A549 (cell line): ENCODE measurements at regions not wholly inside any gene's neighbourhood (a gene's known extent, or its start where the extent isn't known, plus 50 kb on each side); places are given as distances from the start of the nearest gene placed in this dataset.
"Not testable (repeated sequence)": the region's sequence is repeated elsewhere in the genome, so short reads cannot be mapped to it uniquely, and the experiment has no call there.

Source experiments
- ATAC-seq, 2 experiments: fragments of 200-7000 bp in 1 of 2; fragments of >200 bp in 1 of 2; cut with Nextera tagmentation in 1 of 2; cut with Tn5 transposase in 1 of 2; 3 replicates each; pipeline versions ENCODE4 v1.8.0 to v1.9.1; 2018 to 2020; ENCODE audit warnings: mild to moderate bottlenecking in 1 of 2, moderate library complexity in 1 of 2
- CTCF ChIA-PET: fragments of 300-600 bp; sonication (Branson Sonifier 250); formaldehyde crosslinking; extraction: SDS; loops from one replicate; lab custom pipeline; 2021; ENCODE audit warnings: antibody characterized with exemption, inconsistent platforms; lab: Yijun Ruan, JAX
- POLR2A ChIA-PET: fragments of 350-600 bp; formaldehyde crosslinking; extraction: SDS; loops from one replicate; lab custom pipeline; 2021; ENCODE audit warnings: antibody characterized with exemption, inconsistent platforms; lab: Yijun Ruan, JAX
- DNase-seq, 2 experiments: peaks; one replicate each; pipeline versions ENCODE4 v3.0.0 to v3.0.0-alpha.2; 2011 to 2016; ENCODE audit warnings: low read depth in 1 of 2, low spot score in 1 of 2
- FAIRE-seq: peaks from 2 replicates; lab custom pipeline; 2011; peaks lifted over from hg19 to GRCh38; lab: Jason Lieb, UNC
- H3K27ac ChIP-seq, 2 experiments: fragments of >200 bp; sonication (Bioruptor Twin); formaldehyde crosslinking; 3 replicates each; pipeline ENCODE4 v1.5.1; 2016 to 2017
- H3K4me1 ChIP-seq: fragments of >200 bp; sonication (Bioruptor Twin); formaldehyde crosslinking; 3 replicates; pipeline ENCODE4 v1.6.1; 2016
- H3K4me2 ChIP-seq: fragments of >200 bp; sonication (Bioruptor Twin); formaldehyde crosslinking; 3 replicates; pipeline ENCODE4 v1.6.1; 2016
- H3K4me3 ChIP-seq: fragments of >200 bp; sonication (Bioruptor Twin); formaldehyde crosslinking; 3 replicates; pipeline ENCODE4 v1.5.1; 2016
- H3K9me3 ChIP-seq: fragments of >200 bp; sonication (Bioruptor Twin); formaldehyde crosslinking; 3 replicates; pipeline ENCODE4 v1.6.1; 2016
- BCL3 ChIP-seq: fragments of >200 bp; sonication (Bioruptor Twin); formaldehyde crosslinking; IDR thresholded peaks from 3 replicates; pipeline ENCODE4 v1.6.1; 2016
- CHD2 ChIP-seq: fragments of 150-350 bp; IDR thresholded peaks from 2 replicates; pipeline ENCODE4 v1.6.1; 2014; ENCODE audit warnings: low read length; ENCODE audit not compliant: partially characterized antibody
- E2F6 ChIP-seq: IDR thresholded peaks from 2 replicates; pipeline ENCODE4 v1.6.1; 2012; ENCODE audit warnings: low read depth, borderline replicate concordance
- EHMT2 ChIP-seq: fragments of 200-600 bp; sonication (generic); IDR thresholded peaks from 2 replicates; pipeline ENCODE4 v1.6.1; 2016; ENCODE audit warnings: antibody characterized with exemption, low read depth, mild to moderate bottlenecking, moderate library complexity
- ESRRA ChIP-seq: fragments of 150-350 bp; IDR thresholded peaks from 2 replicates; pipeline ENCODE4 v1.6.1; 2014; ENCODE audit warnings: mild to moderate bottlenecking, low read length, borderline replicate concordance
- FOXS1 ChIP-seq: fragments of 250-450 bp; sonication (Bioruptor Pico); IDR thresholded peaks from 2 replicates; pipeline ENCODE4 v1.5.0; 2020; ENCODE audit warnings: mild to moderate bottlenecking, moderate library complexity
- HEYL ChIP-seq: fragments of 250-450 bp; sonication (Bioruptor Pico); IDR thresholded peaks from 2 replicates; pipeline ENCODE4 v1.8.0; 2021; ENCODE audit warnings: mild to moderate bottlenecking, moderate library complexity
- HOXA7 ChIP-seq: fragments of 250-450 bp; sonication (Bioruptor Pico); IDR thresholded peaks from 2 replicates; pipeline ENCODE4 v1.5.0; 2020; ENCODE audit warnings: mild to moderate bottlenecking, moderate library complexity
- HOXB13 ChIP-seq: fragments of 250-450 bp; sonication (Bioruptor Pico); IDR thresholded peaks from 2 replicates; pipeline ENCODE4 v1.5.0; 2020; ENCODE audit warnings: low read depth, mild to moderate bottlenecking, moderate library complexity
- JUN ChIP-seq, 2 experiments: fragments of >200 bp; sonication (Bioruptor Twin); formaldehyde crosslinking; IDR thresholded peaks; 2 replicates in 1 of 2; 3 replicates in 1 of 2; pipeline ENCODE4 v1.6.1; 2016 to 2017
- KDM1A ChIP-seq: fragments of 200-600 bp; sonication (generic); IDR thresholded peaks from 2 replicates; pipeline ENCODE4 v1.6.1; 2016; ENCODE audit warnings: low read depth, mild to moderate bottlenecking
- MAFK ChIP-seq: fragments of 450-650 bp; IDR thresholded peaks from 2 replicates; pipeline ENCODE4 v1.6.1; 2014; ENCODE audit not compliant: partially characterized antibody
- MAX ChIP-seq: IDR thresholded peaks from 2 replicates; pipeline ENCODE4 v1.6.1; 2012
- MAZ ChIP-seq: fragments of 150-350 bp; IDR thresholded peaks from 2 replicates; pipeline ENCODE4 v1.6.1; 2014; ENCODE audit warnings: antibody characterized with exemption, low read depth, low read length, borderline replicate concordance
- NFE2L2 ChIP-seq: fragments of 150-350 bp; conservative IDR thresholded peaks from 2 replicates; pipeline ENCODE4 v1.6.1; 2014; ENCODE audit warnings: low read length
- PBX3 ChIP-seq: IDR thresholded peaks from 2 replicates; pipeline ENCODE4 v1.6.1; 2012
- POLR2A ChIP-seq: IDR thresholded peaks from 2 replicates; pipeline ENCODE4 v1.6.1; 2012; ENCODE audit warnings: mild to moderate bottlenecking, low read length
- POLR2AphosphoS2 ChIP-seq: conservative IDR thresholded peaks from 2 replicates; pipeline ENCODE4 v1.6.1; 2012; ENCODE audit warnings: low read length, improper control_type of control experiment, inconsistent platforms
- RNF2 ChIP-seq: fragments of 200-600 bp; sonication (generic); IDR thresholded peaks from 2 replicates; pipeline ENCODE4 v1.6.1; 2016; ENCODE audit warnings: low read depth, mild to moderate bottlenecking, antibody characterized with exemption, moderate library complexity, borderline replicate concordance
- USF2 ChIP-seq: fragments of 450-650 bp; IDR thresholded peaks from 2 replicates; pipeline ENCODE4 v1.6.1; 2014; ENCODE audit warnings: antibody characterized with exemption
- ZC3H11A ChIP-seq: fragments of 450-650 bp; IDR thresholded peaks from 2 replicates; pipeline ENCODE4 v1.6.1; 2014; ENCODE audit warnings: antibody characterized with exemption, mild to moderate bottlenecking
- ZFP36 ChIP-seq: fragments of 450-650 bp; IDR thresholded peaks from 2 replicates; pipeline ENCODE4 v1.6.1; 2014; ENCODE audit warnings: borderline replicate concordance; ENCODE audit not compliant: partially characterized antibody
- WGBS: methylation state at CpG from one replicate; pipeline ENCODE4 v1.1.6; 2017; ENCODE audit errors: missing lambda C conversion rate; 5-methylcytosine and 5-hydroxymethylcytosine counted together
- TF ChIP-seq, protein P1 (sequence below): fragments of 150-350 bp; IDR thresholded peaks from 2 replicates; pipeline ENCODE4 v1.6.1; 2014; ENCODE audit warnings: low read depth, mild to moderate bottlenecking, low read length
- TF ChIP-seq, protein P2 (sequence below): fragments of 250-450 bp; sonication (Bioruptor Pico); IDR thresholded peaks from 2 replicates; pipeline ENCODE4 v1.5.0; 2020; ENCODE audit warnings: low read depth, mild to moderate bottlenecking, moderate library complexity

GRCh38 chr6:14520029-14520428 lies 402.5 kb downstream of the CD83 start:
- FAIRE-seq = no peak
- WGBS = 90% methylated on average over 2 of the region's 2 CpGs

DNA sequence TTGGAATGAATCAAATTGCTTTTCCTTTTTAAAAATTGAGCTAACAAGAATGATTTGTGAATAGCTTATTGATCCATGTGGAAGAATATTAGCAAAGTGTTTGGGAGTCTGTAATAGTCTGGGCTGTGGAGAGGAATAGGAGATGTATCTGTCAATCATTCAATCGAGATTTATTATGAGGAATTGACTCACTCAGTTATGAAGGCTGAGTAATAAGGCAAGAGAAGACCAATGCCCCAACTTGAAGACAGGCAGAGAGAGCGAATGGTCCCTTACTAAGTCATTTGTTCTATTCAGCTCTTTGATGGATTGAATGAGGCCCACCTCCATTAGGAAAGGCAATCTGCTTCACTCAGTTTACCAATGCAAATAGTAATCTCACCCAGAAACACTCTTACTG lies 403.0 kb downstream of the CD83 start:
- TF ChIP-seq POLR2A (no peak), ZC3H11A (no peak), MAFK (no peak), CHD2 (no peak), MAX (no peak), BCL3 (no peak), KDM1A (no peak), RNF2 (no peak), HOXA7 (CRISPR knock-in tag) (no peak), POLR2AphosphoS2 (no peak), ESRRA (no peak), JUN (IDR thresholded peaks at IDR 0.05) (no peak)
- TF ChIP-seq, protein P1, sequence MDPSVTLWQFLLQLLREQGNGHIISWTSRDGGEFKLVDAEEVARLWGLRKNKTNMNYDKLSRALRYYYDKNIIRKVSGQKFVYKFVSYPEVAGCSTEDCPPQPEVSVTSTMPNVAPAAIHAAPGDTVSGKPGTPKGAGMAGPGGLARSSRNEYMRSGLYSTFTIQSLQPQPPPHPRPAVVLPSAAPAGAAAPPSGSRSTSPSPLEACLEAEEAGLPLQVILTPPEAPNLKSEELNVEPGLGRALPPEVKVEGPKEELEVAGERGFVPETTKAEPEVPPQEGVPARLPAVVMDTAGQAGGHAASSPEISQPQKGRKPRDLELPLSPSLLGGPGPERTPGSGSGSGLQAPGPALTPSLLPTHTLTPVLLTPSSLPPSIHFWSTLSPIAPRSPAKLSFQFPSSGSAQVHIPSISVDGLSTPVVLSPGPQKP = no peak
- TF ChIP-seq, protein P2, sequence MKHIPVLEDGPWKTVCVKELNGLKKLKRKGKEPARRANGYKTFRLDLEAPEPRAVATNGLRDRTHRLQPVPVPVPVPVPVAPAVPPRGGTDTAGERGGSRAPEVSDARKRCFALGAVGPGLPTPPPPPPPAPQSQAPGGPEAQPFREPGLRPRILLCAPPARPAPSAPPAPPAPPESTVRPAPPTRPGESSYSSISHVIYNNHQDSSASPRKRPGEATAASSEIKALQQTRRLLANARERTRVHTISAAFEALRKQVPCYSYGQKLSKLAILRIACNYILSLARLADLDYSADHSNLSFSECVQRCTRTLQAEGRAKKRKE (CRISPR knock-in tag) = no peak
- DNase-seq (no peak), FAIRE-seq (no peak), ATAC-seq (no peak)
- H3K4me2 ChIP-seq = no peak overlapping the region
- H3K4me3 ChIP-seq = no peak overlapping the region
- 49% methylated on average over 2 of the region's 2 CpGs for WGBS
- H3K27ac ChIP-seq = no peak overlapping the region
- no peaks in the 10 kb centered on the region for H3K9me3 ChIP-seq
- CTCF ChIA-PET = no interaction called here
- POLR2A ChIA-PET = no interaction called here
- H3K4me1 ChIP-seq = no peaks in the 10 kb centered on the region

More at GRCh38 chr6:14520029-14520428, 402.5 kb downstream of the CD83 start:
- H3K4me2 ChIP-seq = no peak overlapping the region
- no peak for ATAC-seq
- no peak overlapping the region for H3K4me3 ChIP-seq
- CTCF ChIA-PET = no interaction called here
- POLR2A ChIA-PET = no interaction called here
- no peaks in the 10 kb centered on the region for H3K9me3 ChIP-seq
- no peaks in the 10 kb centered on the region for H3K4me1 ChIP-seq
- no peak overlapping the region for H3K27ac ChIP-seq
- DNase-seq = no peak
- TF ChIP-seq HOXB13 = no peak
- TF ChIP-seq EHMT2 = no peak
- no peak for TF ChIP-seq PBX3
- no peak for TF ChIP-seq E2F6
- no peak for TF ChIP-seq NFE2L2
- TF ChIP-seq FOXS1 = no peak
- TF ChIP-seq MAX = no peak

DNA sequence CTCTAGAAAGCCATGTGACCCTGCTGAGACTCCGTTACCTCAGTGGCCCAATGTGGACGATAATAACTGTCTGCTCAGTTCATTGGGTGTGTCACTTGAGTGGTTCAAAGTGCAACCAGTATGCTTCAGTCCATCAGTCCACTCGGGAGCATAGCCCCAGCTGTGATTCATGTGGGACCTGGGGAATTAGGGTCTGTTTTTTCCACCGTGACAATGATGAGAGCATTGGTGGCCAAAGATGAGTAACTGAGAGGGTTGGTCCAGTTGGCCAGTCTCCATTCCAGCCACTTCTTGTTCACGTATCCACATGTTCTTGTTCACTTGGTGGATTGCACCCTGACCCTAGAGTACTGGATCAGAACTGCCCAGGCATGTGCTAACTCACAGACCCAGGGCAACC lies 403.6 kb downstream of the CD83 start:
- POLR2A ChIA-PET = no interaction called here
- CTCF ChIA-PET = no interaction called here
- no peak overlapping the region for H3K27ac ChIP-seq
- no peaks in the 10 kb centered on the region for H3K4me1 ChIP-seq
- 59% methylated on average over 3 of the region's 5 CpGs for WGBS
- FAIRE-seq (no peak), ATAC-seq (no peak), DNase-seq (no peak)
- no peaks in the 10 kb centered on the region for H3K9me3 ChIP-seq
- no peak overlapping the region for H3K4me3 ChIP-seq
- H3K4me2 ChIP-seq = no peak overlapping the region
- TF ChIP-seq FOXS1 (no peak), E2F6 (no peak), USF2 (no peak), MAZ (no peak), ZC3H11A (no peak), HOXB13 (no peak), ZFP36 (no peak), MAX (no peak), HEYL (CRISPR knock-in tag) (no peak), MAFK (no peak), POLR2A (no peak)

- POLR2A ChIA-PET, H3K4me2 ChIP-seq, FAIRE-seq, H3K4me3 ChIP-seq, ATAC-seq, DNase-seq, H3K4me1 ChIP-seq, H3K27ac ChIP-seq, CTCF ChIA-PET, H3K9me3 ChIP-seq: not testable (repeated sequence)
- 87% methylated on average over 11 of the region's 11 CpGs for WGBS
Observed at GRCh38 chr6:14521861-14522260, 404.3 kb downstream of the CD83 start.
